GM19043 (cell line): ENCODE measurements at regions not wholly inside any gene's neighbourhood (a gene's known extent, or its start where the extent isn't known, plus 50 kb on each side); places are given as distances from the start of the nearest gene placed in this dataset.

Experiments
- ATAC-seq: cut with Tn5 transposase; IDR thresholded peaks from one replicate; pipeline ENCODE4 v1.9.1; 2021; ENCODE audit warnings: low read depth; ENCODE audit not compliant: unreplicated experiment

- ATAC-seq, result no peak
These were observed 109.4 kb upstream of the C1QTNF9B start for GRCh38 chr13:24006520-24007248.

GRCh38 chr13:24007979-24008620, 110.8 kb upstream of the C1QTNF9B start:
- no peak for ATAC-seq

GRCh38 chr13:24008679-24009078, 111.4 kb upstream of the C1QTNF9B start:
- no peak for ATAC-seq

- ATAC-seq, result no peak
These were observed 114.0 kb upstream of the C1QTNF9B start for GRCh38 chr13:24011266-24011665.

- ATAC-seq, result no peak
These were observed 115.3 kb upstream of the C1QTNF9B start for GRCh38 chr13:24012648-24013047.

- ATAC-seq, result no peak
These were observed 115.9 kb upstream of the C1QTNF9B start for GRCh38 chr13:24013189-24013588.

GRCh38 chr13:24016046-24016445, 118.7 kb upstream of the C1QTNF9B start:
- ATAC-seq, result no peak

- no peak for ATAC-seq
These were observed 125.3 kb upstream of the C1QTNF9B start for GRCh38 chr13:24022568-24022967.

- ATAC-seq, result no peak
These were observed 125.8 kb upstream of the C1QTNF9B start for GRCh38 chr13:24023073-24023472.

- ATAC-seq, result no peak
These were observed 130.2 kb upstream of the C1QTNF9B start for GRCh38 chr13:24027494-24027893.

- no peak for ATAC-seq
These were observed 128.3 kb upstream of the SPATA13 start for GRCh38 chr13:24032252-24032651.

- ATAC-seq, result no peak
These were observed 127.8 kb upstream of the SPATA13 start for GRCh38 chr13:24032674-24033073.

- no peak for ATAC-seq
These were observed 126.8 kb upstream of the SPATA13 start for GRCh38 chr13:24033527-24034302.

GRCh38 chr13:24035411-24035810, 125.1 kb upstream of the SPATA13 start:
- no peak for ATAC-seq

GRCh38 chr13:24036115-24036514, 124.4 kb upstream of the SPATA13 start:
- no peak for ATAC-seq

GRCh38 chr13:24038405-24038804, 122.1 kb upstream of the SPATA13 start:
- no peak for ATAC-seq

GRCh38 chr13:24038841-24039330, 121.6 kb upstream of the SPATA13 start:
- no peak for ATAC-seq

- ATAC-seq, result no peak
These were observed 120.7 kb upstream of the SPATA13 start for GRCh38 chr13:24039621-24040475.

GRCh38 chr13:24040835-24041234, 119.7 kb upstream of the SPATA13 start:
- ATAC-seq, result no peak

GRCh38 chr13:24041651-24042225, 118.8 kb upstream of the SPATA13 start:
- no peak for ATAC-seq
